IMR-90 (cell line): ENCODE measurements at regions not wholly inside any gene's neighbourhood (a gene's known extent, or its start where the extent isn't known, plus 50 kb on each side); places are given as distances from the start of the nearest gene placed in this dataset.

Experiments used
- ATAC-seq: fragments of 200-7000 bp; cut with Tn5 transposase; 2 replicates; pipeline ENCODE4 v1.9.1; 2020; ENCODE audit warnings: low read depth, mild to moderate bottlenecking, moderate library complexity
- BruUV-seq: library from RNA; stranded (reverse); fragments of 400-500 nt; replicated peaks from 2 replicates; lab custom pipeline; 2021; lab: Mats Ljungman, UMichigan
- CTCF ChIA-PET: fragments of 300-600 bp; formaldehyde crosslinking; extraction: SDS; loops from one replicate; lab custom pipeline; 2021; ENCODE audit warnings: antibody characterized with exemption; lab: Yijun Ruan, JAX
- POLR2A ChIA-PET: fragments of 300-600 bp; sonication (Branson Sonifier 250); formaldehyde crosslinking; loops from one replicate; lab custom pipeline; 2022; ENCODE audit warnings: antibody characterized with exemption; ENCODE audit not compliant: unreplicated experiment; lab: Charles Lee
- DNase-seq: peaks from one replicate; pipeline ENCODE4 v3.0.0; 2013
- H2AFZ ChIP-seq: replicated peaks from 2 replicates; pipeline ENCODE3; 2013; ENCODE audit warnings: low read length, mild to moderate bottlenecking; ENCODE audit not compliant: poor library complexity
- H2AK5ac ChIP-seq: 2 replicates; pipeline ENCODE4 v1.6.1; 2013; ENCODE audit warnings: low read depth, low read length, inconsistent platforms
- H2AK9ac ChIP-seq: replicated peaks from 2 replicates; pipeline ENCODE3; 2013; ENCODE audit warnings: mild to moderate bottlenecking, low read depth, low read length, moderate library complexity; ENCODE audit not compliant: poor library complexity
- H2BK120ac ChIP-seq: 2 replicates; pipeline ENCODE4 v1.6.1; 2013; ENCODE audit warnings: low read depth, low read length, inconsistent platforms
- H2BK15ac ChIP-seq: 3 replicates; pipeline ENCODE4 v1.6.1; 2013; ENCODE audit warnings: low read depth, low read length, inconsistent platforms
- H2BK20ac ChIP-seq: 2 replicates; pipeline ENCODE4 v1.6.1; 2013; ENCODE audit warnings: low read depth, mild to moderate bottlenecking, inconsistent platforms, low read length, moderate library complexity
- H2BK5ac ChIP-seq: 2 replicates; pipeline ENCODE4 v1.6.1; 2013; ENCODE audit warnings: mild to moderate bottlenecking, low read depth, low read length, inconsistent platforms; ENCODE audit not compliant: poor library complexity, severe bottlenecking
- H3K14ac ChIP-seq: replicated peaks from 2 replicates; pipeline ENCODE4 v1.6.1; 2013; ENCODE audit warnings: low read depth, low read length, inconsistent platforms
- H3K18ac ChIP-seq: 2 replicates; pipeline ENCODE4 v1.6.1; 2013; ENCODE audit warnings: low read depth, low read length, control low read depth
- H3K23ac ChIP-seq: 2 replicates; pipeline ENCODE4 v1.6.1; 2013; ENCODE audit warnings: low read depth, low read length, inconsistent platforms
- H3K27ac ChIP-seq: 2 replicates; pipeline ENCODE4 v1.5.1; 2013; ENCODE audit warnings: mild to moderate bottlenecking, control low read depth, low read length; ENCODE audit not compliant: insufficient read depth
- H3K27me3 ChIP-seq: 2 replicates; pipeline ENCODE4 v1.6.1; 2013; ENCODE audit warnings: low read length; ENCODE audit not compliant: control insufficient read depth, insufficient read depth
- H3K36me3 ChIP-seq: 2 replicates; pipeline ENCODE4 v1.6.1; 2013; ENCODE audit warnings: low read length, mixed read lengths; ENCODE audit not compliant: control insufficient read depth, insufficient read depth
- H3K4ac ChIP-seq: 2 replicates; pipeline ENCODE4 v1.6.1; 2013; ENCODE audit warnings: low read depth, low read length, inconsistent platforms
- H3K4me1 ChIP-seq: 2 replicates; pipeline ENCODE4 v1.6.1; 2013; ENCODE audit warnings: low read length, mixed read lengths; ENCODE audit not compliant: control insufficient read depth, insufficient read depth
- H3K4me2 ChIP-seq: 2 replicates; pipeline ENCODE4 v1.6.1; 2013; ENCODE audit warnings: low read depth, mild to moderate bottlenecking, control low read depth, low read length, moderate library complexity
- H3K4me3 ChIP-seq: 2 replicates; pipeline ENCODE4 v1.5.1; 2013; ENCODE audit warnings: low read depth, mild to moderate bottlenecking, control low read depth, low read length, moderate library complexity; ENCODE audit not compliant: insufficient read depth
- H3K56ac ChIP-seq: 2 replicates; pipeline ENCODE4 v1.6.1; 2013; ENCODE audit warnings: low read length, inconsistent platforms; ENCODE audit not compliant: insufficient read depth; ENCODE audit errors: extremely low read depth
- H3K79me1 ChIP-seq, 2 experiments: 2 replicates each; pipeline ENCODE4 v1.6.1; 2013; ENCODE audit warnings: low read length in 2 of 2, inconsistent platforms in 1 of 2, low read depth in 1 of 2
- H3K9ac ChIP-seq: 2 replicates; pipeline ENCODE4 v1.6.1; 2013; ENCODE audit warnings: low read depth, low read length, control low read depth
- H3K9me1 ChIP-seq: 2 replicates; pipeline ENCODE4 v1.6.1; 2013; ENCODE audit warnings: low read length, inconsistent platforms; ENCODE audit not compliant: insufficient read depth
- H3K9me3 ChIP-seq: 2 replicates; pipeline ENCODE4 v1.6.1; 2013; ENCODE audit warnings: low read length; ENCODE audit not compliant: control insufficient read depth, insufficient read depth
- H4K20me1 ChIP-seq: 2 replicates; pipeline ENCODE4 v1.6.1; 2013; ENCODE audit warnings: low read length, inconsistent platforms; ENCODE audit not compliant: insufficient read depth
- H4K5ac ChIP-seq: 2 replicates; pipeline ENCODE4 v1.6.1; 2013; ENCODE audit warnings: mild to moderate bottlenecking, low read depth, low read length, control low read depth
- H4K8ac ChIP-seq, 2 experiments: 2 replicates each; pipeline ENCODE4 v1.6.1; 2013; ENCODE audit warnings: low read depth in 2 of 2, low read length in 2 of 2, control low read depth in 1 of 2, inconsistent platforms in 1 of 2
- H4K91ac ChIP-seq: 2 replicates; pipeline ENCODE4 v1.6.1; 2013; ENCODE audit warnings: low read depth, low read length, inconsistent platforms; ENCODE audit not compliant: insufficient read depth
- FOS ChIP-seq: fragments of 150-350 bp; IDR thresholded peaks from 2 replicates; pipeline ENCODE4 v1.6.1; 2016; ENCODE audit warnings: low read depth, low read length
- MAZ ChIP-seq: IDR thresholded peaks from 2 replicates; pipeline ENCODE4 v1.6.1; 2012; ENCODE audit warnings: low read depth, mild to moderate bottlenecking, low read length, improper control_type of control experiment, moderate library complexity, borderline replicate concordance
- RCOR1 ChIP-seq: IDR thresholded peaks from 2 replicates; pipeline ENCODE4 v1.6.1; 2012; ENCODE audit warnings: mild to moderate bottlenecking, low read length, improper control_type of control experiment; ENCODE audit not compliant: insufficient replicate concordance
- USF2 ChIP-seq: fragments of 150-350 bp; IDR thresholded peaks from 2 replicates; pipeline ENCODE4 v1.6.1; 2017; ENCODE audit warnings: mild to moderate bottlenecking, antibody characterized with exemption, low read length, low read depth
- WGBS, 2 experiments: methylation state at CpG; one replicate each; pipeline versions ENCODE4 v1.1.5 to v1.1.7; 2013; ENCODE audit warnings: missing lambda C conversion rate in 2 of 2; ENCODE audit not compliant: insufficient read length in 1 of 2; ENCODE audit errors: extremely low coverage in 2 of 2; 5-methylcytosine and 5-hydroxymethylcytosine counted together
- dilution Hi-C: fragments of 300-500 bp; cut with HindIII; formaldehyde crosslinking; loops from one replicate; pipeline ENCODE4 v1.14.3; 2018; ENCODE audit warnings: low sequenced_read_pairs; ENCODE audit not compliant: unreplicated experiment
- in situ Hi-C: fragments of 300-500 bp; cut with MboI; formaldehyde crosslinking; loops from 3 replicates; pipeline ENCODE4 v1.14.3; 2019; ENCODE audit warnings: low sequenced_read_pairs, inconsistent platforms, mixed read lengths
- intact Hi-C: fragments of 100-400 bp; cut with micrococcal nuclease; formaldehyde crosslinking; loops from 2 replicates; pipeline ENCODE4 v1.10.0; 2022

- no TSS peak for BruUV-seq
- H3K9ac ChIP-seq = no peak overlapping the region
- no peak overlapping the region for H3K4me3 ChIP-seq
- H3K4me1 ChIP-seq = no peaks in the 10 kb centered on the region
- no peak overlapping the region for H2BK120ac ChIP-seq
- no peak overlapping the region for H4K91ac ChIP-seq
- DNase-seq (no peak), ATAC-seq (no peak)
- no peak overlapping the region for H2BK20ac ChIP-seq
- no peak overlapping the region for H3K14ac ChIP-seq
- no peaks in the 10 kb centered on the region for H3K27me3 ChIP-seq
- in situ Hi-C loops (no loop called here), intact Hi-C loops (no loop called here), dilution Hi-C loops (no loop called here)
- no peak overlapping the region for H2AK5ac ChIP-seq
- no peak overlapping the region for H2BK5ac ChIP-seq
- no peaks in the 10 kb centered on the region for H3K9me3 ChIP-seq
- H3K36me3 ChIP-seq = no peaks in the 10 kb centered on the region
- no peak overlapping the region for H2AK9ac ChIP-seq
- no peaks in the 10 kb centered on the region for H4K20me1 ChIP-seq
- no peak overlapping the region for H3K18ac ChIP-seq
- no peak overlapping the region for H4K8ac ChIP-seq
- no peak overlapping the region for H3K23ac ChIP-seq
- H3K27ac ChIP-seq = no peak overlapping the region
- H3K79me1 ChIP-seq = no peaks in the 10 kb centered on the region
- ChIA-PET CTCF (interaction anchor here (1.1 kb wide), 1 partner anchor 10 kb away, joined by 3 read pairs; no protein-coding TSS in a partner anchor), POLR2A (no interaction called here)
- TF ChIP-seq RCOR1 (no peak), FOS (no peak), MAZ (no peak), USF2 (no peak)
- H3K4ac ChIP-seq = no peak overlapping the region
- H3K4me2 ChIP-seq = no peak overlapping the region
- no peak overlapping the region for H4K5ac ChIP-seq
- H2BK15ac ChIP-seq = no peak overlapping the region
- no peak overlapping the region for H2AFZ ChIP-seq
- no peaks in the 10 kb centered on the region for H3K9me1 ChIP-seq
- no CpG with 5 or more reads among the region's 1 CpG for WGBS, 2 experiments
- H3K56ac ChIP-seq = no peak overlapping the region
These were observed 115.6 kb upstream of the ADTRP start for GRCh38 chr6:11894212-11894611.
